CD14-positive monocyte (primary cell): ENCODE measurements at regions not wholly inside any gene's neighbourhood (a gene's known extent, or its start where the extent isn't known, plus 50 kb on each side); places are given as distances from the start of the nearest gene placed in this dataset.

ENCODE experiments used
- DNase-seq, 3 donors: peaks; one replicate each; pipeline ENCODE4 v3.0.0-alpha.2; 2011 to 2022
- H2AFZ ChIP-seq: 2 replicates; pipeline ENCODE4 v1.6.0; 2012; ENCODE audit warnings: mild to moderate bottlenecking, low read depth, low read length, inconsistent platforms; ENCODE audit not compliant: insufficient read depth, poor library complexity, severe bottlenecking
- H3K27ac ChIP-seq, 2 donors: 1 replicate in 1 of 2; 2 replicates in 1 of 2; pipeline ENCODE4 v1.5.1; 2012 to 2013; ENCODE audit warnings: low read length in 2 of 2, control low read depth in 1 of 2, inconsistent platforms in 1 of 2, low read depth in 1 of 2, mild to moderate bottlenecking in 1 of 2
- H3K27me3 ChIP-seq, 2 donors: one replicate each; pipeline versions ENCODE4 v1.6.0 to v1.6.1; 2011 to 2013; ENCODE audit warnings: low read length in 2 of 2; ENCODE audit not compliant: control insufficient read depth in 2 of 2, insufficient read depth in 2 of 2
- H3K36me3 ChIP-seq, 2 donors: replicated peaks in 1 of 2; 1 replicate in 1 of 2; 2 replicates in 1 of 2; pipeline versions ENCODE4 v1.5.1 to v1.6.1; 2012 to 2013; ENCODE audit warnings: low read length in 2 of 2, control low read depth in 1 of 2, inconsistent platforms in 1 of 2, mild to moderate bottlenecking in 1 of 2; ENCODE audit not compliant: insufficient read depth in 2 of 2, control insufficient read depth in 1 of 2
- H3K4me1 ChIP-seq, 2 donors: 1 replicate in 1 of 2; 2 replicates in 1 of 2; pipeline versions ENCODE4 v1.5.1 to v1.6.1; 2012 to 2013; ENCODE audit warnings: low read length in 2 of 2, control low read depth in 1 of 2, inconsistent platforms in 1 of 2, mild to moderate bottlenecking in 1 of 2, moderate library complexity in 1 of 2; ENCODE audit not compliant: insufficient read depth in 2 of 2, control insufficient read depth in 1 of 2
- H3K4me2 ChIP-seq: replicated peaks from 2 replicates; pipeline ENCODE3; 2012; ENCODE audit warnings: low read length, moderate library complexity, mild to moderate bottlenecking; ENCODE audit not compliant: poor library complexity, severe bottlenecking; ENCODE audit errors: extremely low read depth
- H3K4me3 ChIP-seq, 3 experiments: fragments of 200-600 bp in 1 of 3; sonication (generic) in 1 of 3; replicated peaks in 1 of 3; 1 replicate in 2 of 3; 2 replicates in 1 of 3; pipeline ENCODE4 v1.5.1; 2011 to 2013; ENCODE audit warnings: low read length in 3 of 3, mild to moderate bottlenecking in 3 of 3, control low read depth in 2 of 3, low read depth in 2 of 3, inconsistent platforms in 1 of 3, moderate library complexity in 1 of 3
- H3K79me2 ChIP-seq: 2 replicates; pipeline ENCODE4 v1.6.0; 2012; ENCODE audit warnings: mild to moderate bottlenecking, control low read depth, inconsistent platforms, low read length, moderate library complexity; ENCODE audit not compliant: insufficient read depth
- H3K9ac ChIP-seq: 2 replicates; pipeline ENCODE4 v1.6.0; 2017; ENCODE audit warnings: low read length, mild to moderate bottlenecking; ENCODE audit not compliant: insufficient read depth, poor library complexity, severe bottlenecking
- H3K9me3 ChIP-seq, 2 donors: replicated peaks in 1 of 2; 1 replicate in 1 of 2; 2 replicates in 1 of 2; pipeline versions ENCODE4 v1.5.1 to v1.6.1; 2012 to 2013; ENCODE audit warnings: low read length in 2 of 2, control low read depth in 1 of 2; ENCODE audit not compliant: control insufficient read depth in 1 of 2, insufficient read depth in 1 of 2
- H4K20me1 ChIP-seq: 2 replicates; pipeline ENCODE4 v1.6.0; 2012; ENCODE audit warnings: mild to moderate bottlenecking, low read length, control low read depth, moderate library complexity; ENCODE audit not compliant: insufficient read depth
- H3K27ac Mint-ChIP-seq, 7 donors: one replicate each; pipeline ENCODE4 v1.8.0; 2020; ENCODE audit warnings: mild to moderate bottlenecking in 7 of 7, mixed read lengths in 7 of 7, moderate library complexity in 6 of 7, inconsistent platforms in 2 of 7
- H3K27me3 Mint-ChIP-seq, 3 donors: one replicate each; pipeline ENCODE4 v1.8.0; 2021 to 2022; ENCODE audit warnings: low read depth in 3 of 3, mild to moderate bottlenecking in 3 of 3, mixed read lengths in 3 of 3, moderate library complexity in 3 of 3, inconsistent platforms in 1 of 3
- H3K36me3 Mint-ChIP-seq, 2 donors: one replicate each; pipeline ENCODE4 v1.8.0; 2020; ENCODE audit warnings: mixed read lengths in 2 of 2, inconsistent platforms in 1 of 2, mild to moderate bottlenecking in 1 of 2
- H3K4me1 Mint-ChIP-seq: one replicate; pipeline ENCODE4 v1.8.0; 2020; ENCODE audit warnings: mild to moderate bottlenecking, mixed read lengths
- H3K4me3 Mint-ChIP-seq, 2 donors: one replicate each; pipeline ENCODE4 v1.8.0; 2020; ENCODE audit warnings: mild to moderate bottlenecking in 2 of 2, mixed read lengths in 2 of 2, moderate library complexity in 1 of 2
- H3K9me3 Mint-ChIP-seq, 7 donors: one replicate each; pipeline ENCODE4 v1.8.0; 2020 to 2022; ENCODE audit warnings: mixed read lengths in 7 of 7, mild to moderate bottlenecking in 6 of 7, moderate library complexity in 6 of 7, inconsistent platforms in 2 of 7
- CTCF ChIP-seq: fragments of 200-600 bp; IDR thresholded peaks from one replicate; pipeline ENCODE4 v1.8.0; 2022; ENCODE audit warnings: antibody characterized with exemption, mild to moderate bottlenecking
- WGBS: methylation state at CpG from one replicate; pipeline ENCODE4 v1.1.5; 2013; ENCODE audit warnings: missing lambda C conversion rate; ENCODE audit not compliant: insufficient coverage; 5-methylcytosine and 5-hydroxymethylcytosine counted together
- intact Hi-C, 2 donors: fragments of 100-400 bp; cut with micrococcal nuclease; formaldehyde crosslinking; loops; one replicate each; pipeline versions ENCODE4 v1.15.0 to v1.15.1; 2023

- no peak overlapping the region for H3K4me3 Mint-ChIP-seq
- H3K27ac ChIP-seq = no peak overlapping the region
- peaks cover 3 to 13% (median 4%) of the 10 kb centered on the region in 7 donors for H3K9me3 Mint-ChIP-seq
- no peaks in the 10 kb centered on the region for H3K36me3 ChIP-seq
- H3K9me3 ChIP-seq = peaks cover 16 to 19% of the 10 kb centered on the region in 2 donors
- DNase-seq = no peak
- no peaks in the 10 kb centered on the region for H3K4me1 Mint-ChIP-seq
- no peaks in the 10 kb centered on the region for H3K27me3 Mint-ChIP-seq
- H4K20me1 ChIP-seq = no peaks in the 10 kb centered on the region
- no peaks in the 10 kb centered on the region for H3K36me3 Mint-ChIP-seq
- 100% methylated on average over 1 of the region's 1 CpG for WGBS
- no peak overlapping the region for H2AFZ ChIP-seq
- no peaks in the 10 kb centered on the region for H3K27me3 ChIP-seq
- no peak overlapping the region for H3K4me3 ChIP-seq
- no peaks in the 10 kb centered on the region for H3K4me1 ChIP-seq
- no peak for TF ChIP-seq CTCF
- intact Hi-C loops = no loop called here
- no peak overlapping the region for H3K4me2 ChIP-seq
- H3K27ac Mint-ChIP-seq = no peak overlapping the region
- H3K9ac ChIP-seq = no peak overlapping the region
- H3K79me2 ChIP-seq = no peaks in the 10 kb centered on the region
Observed at GRCh38 chr7:13447637-13448036, 541.8 kb downstream of the ETV1 start.

- Histone ChIP-seq H3K79me2 (no peaks in the 10 kb centered on the region), H3K4me1 (no peaks in the 10 kb centered on the region), H3K36me3 (no peaks in the 10 kb centered on the region), H3K4me3 (no peak overlapping the region), H3K4me2 (no peak overlapping the region), H3K9me3 (peaks cover 16 to 19% of the 10 kb centered on the region in 2 donors), H3K9ac (no peak overlapping the region), H3K27me3 (no peaks in the 10 kb centered on the region), H2AFZ (no peak overlapping the region), H4K20me1 (no peaks in the 10 kb centered on the region), H3K27ac (no peak overlapping the region)
- Mint-ChIP-seq H3K36me3 (no peaks in the 10 kb centered on the region), H3K27ac (no peak overlapping the region), H3K27me3 (no peaks in the 10 kb centered on the region), H3K4me1 (no peaks in the 10 kb centered on the region), H3K9me3 (peaks cover 3 to 13% (median 4%) of the 10 kb centered on the region in 7 donors), H3K4me3 (no peak overlapping the region)
- TF ChIP-seq CTCF = no peak
- WGBS = 100% methylated on average over 1 of the region's 4 CpGs
- intact Hi-C loops = no loop called here
- no peak for DNase-seq
Observed at GRCh38 chr7:13448243-13448642, 541.2 kb downstream of the ETV1 start.
